WTC11 (cell line): ENCODE measurements at regions not wholly inside any gene's neighbourhood (a gene's known extent, or its start where the extent isn't known, plus 50 kb on each side); places are given as distances from the start of the nearest gene placed in this dataset.

Experiments used
- ATAC-seq: fragments of 200-7000 bp; cut with Tn5 transposase; 2 replicates; pipeline ENCODE4 v1.10.0; 2021; ENCODE audit warnings: mild to moderate bottlenecking, moderate library complexity
- CTCF ChIA-PET: fragments of 300-600 bp; sonication (Branson Sonifier 250); formaldehyde crosslinking; loops from one replicate; lab custom pipeline; 2021; ENCODE audit warnings: antibody characterized with exemption; lab: Charles Lee
- POLR2A ChIA-PET: fragments of 350-600 bp; sonication (Branson Sonifier 250); formaldehyde crosslinking; loops from one replicate; lab custom pipeline; 2021; ENCODE audit warnings: antibody characterized with exemption; lab: Charles Lee
- DNase-seq: peaks from one replicate; pipeline ENCODE4 v3.0.0; 2021; ENCODE audit warnings: low spot score
- H3K27ac Mint-ChIP-seq: 2 replicates; pipeline ENCODE4 v1.8.0; 2021; ENCODE audit warnings: mixed read lengths
- H3K27me3 Mint-ChIP-seq: 2 replicates; pipeline ENCODE4 v1.8.0; 2021; ENCODE audit warnings: low read depth, mild to moderate bottlenecking, moderate library complexity, mixed read lengths
- H3K36me3 Mint-ChIP-seq: 2 replicates; pipeline ENCODE4 v1.8.0; 2021; ENCODE audit warnings: mixed read lengths
- H3K4me1 Mint-ChIP-seq: 2 replicates; pipeline ENCODE4 v1.8.0; 2022; ENCODE audit warnings: mixed read lengths
- H3K4me3 Mint-ChIP-seq: 2 replicates; pipeline ENCODE4 v1.8.0; 2021; ENCODE audit warnings: mild to moderate bottlenecking, moderate library complexity, mixed read lengths
- H3K9me3 Mint-ChIP-seq: 2 replicates; pipeline ENCODE4 v1.8.0; 2021; ENCODE audit warnings: mixed read lengths
- CREB1 ChIP-seq: sonication (generic); formaldehyde crosslinking; IDR thresholded peaks from 2 replicates; pipeline ENCODE4 v1.8.0; 2023; ENCODE audit warnings: mild to moderate bottlenecking, missing genetic modification reagents
- E2F1 ChIP-seq: sonication (generic); formaldehyde crosslinking; IDR thresholded peaks from 2 replicates; pipeline ENCODE4 v1.8.0; 2022; ENCODE audit warnings: mild to moderate bottlenecking, missing genetic modification reagents
- E2F4 ChIP-seq: sonication (generic); formaldehyde crosslinking; IDR thresholded peaks from 2 replicates; pipeline ENCODE4 v1.8.1; 2022; ENCODE audit warnings: low read depth, mild to moderate bottlenecking, moderate library complexity, missing genetic modification reagents, borderline replicate concordance
- EMX1 ChIP-seq: fragments of 250-450 bp; sonication (Bioruptor Pico); IDR thresholded peaks from 2 replicates; pipeline ENCODE4 v1.8.0; 2021; ENCODE audit warnings: mild to moderate bottlenecking
- ETV6 ChIP-seq: sonication (generic); formaldehyde crosslinking; IDR thresholded peaks from 2 replicates; pipeline ENCODE4 v1.8.1; 2022; ENCODE audit warnings: mild to moderate bottlenecking, missing genetic modification reagents
- FOXP4 ChIP-seq: sonication (generic); formaldehyde crosslinking; IDR thresholded peaks from 2 replicates; pipeline ENCODE4 v1.8.0; 2022; ENCODE audit warnings: mild to moderate bottlenecking, missing genetic modification reagents
- HMGXB4 ChIP-seq: sonication (generic); formaldehyde crosslinking; IDR thresholded peaks from 2 replicates; pipeline ENCODE4 v1.8.1; 2023; ENCODE audit warnings: mild to moderate bottlenecking, moderate library complexity, missing genetic modification reagents
- NR1H2 ChIP-seq: sonication (generic); formaldehyde crosslinking; IDR thresholded peaks from 2 replicates; pipeline ENCODE4 v1.9.0; 2021; ENCODE audit warnings: mild to moderate bottlenecking, moderate library complexity, missing genetic modification reagents
- NR3C1 ChIP-seq: sonication (generic); formaldehyde crosslinking; conservative IDR thresholded peaks from 2 replicates; pipeline ENCODE4 v1.8.1; 2023; ENCODE audit warnings: low read depth, mild to moderate bottlenecking, missing genetic modification reagents
- OVOL2 ChIP-seq: fragments of 250-450 bp; sonication (Bioruptor Pico); IDR thresholded peaks from 2 replicates; pipeline ENCODE4 v1.9.0; 2021; ENCODE audit warnings: mild to moderate bottlenecking, borderline replicate concordance
- PRRX2 ChIP-seq: fragments of 250-450 bp; sonication (Bioruptor Pico); IDR thresholded peaks from 2 replicates; pipeline ENCODE4 v1.8.0; 2021; ENCODE audit warnings: mild to moderate bottlenecking
- SMAD3 ChIP-seq: sonication (generic); formaldehyde crosslinking; IDR thresholded peaks from 2 replicates; pipeline ENCODE4 v1.8.0; 2022; ENCODE audit warnings: missing genetic modification reagents, mild to moderate bottlenecking, borderline replicate concordance
- SMAD4 ChIP-seq: sonication (generic); formaldehyde crosslinking; IDR thresholded peaks from 2 replicates; pipeline ENCODE4 v1.8.0; 2022; ENCODE audit warnings: mild to moderate bottlenecking, missing genetic modification reagents
- TP53 ChIP-seq: sonication (generic); formaldehyde crosslinking; IDR thresholded peaks from 2 replicates; pipeline ENCODE4 v1.8.1; 2023; ENCODE audit warnings: mild to moderate bottlenecking, missing genetic modification reagents
- ZBTB43 ChIP-seq: sonication (generic); formaldehyde crosslinking; IDR thresholded peaks from 2 replicates; pipeline ENCODE4 v1.8.1; 2023; ENCODE audit warnings: mild to moderate bottlenecking, missing genetic modification reagents
- ZNF121 ChIP-seq: sonication (generic); formaldehyde crosslinking; IDR thresholded peaks from 2 replicates; pipeline ENCODE4 v1.8.0; 2023; ENCODE audit warnings: missing genetic modification reagents
- ZNF138 ChIP-seq: sonication (generic); formaldehyde crosslinking; conservative IDR thresholded peaks from 2 replicates; pipeline ENCODE4 v1.8.1; 2022; ENCODE audit warnings: mild to moderate bottlenecking, moderate library complexity, missing genetic modification reagents
- ZNF263 ChIP-seq: sonication (generic); formaldehyde crosslinking; IDR thresholded peaks from 2 replicates; pipeline ENCODE4 v1.8.1; 2022; ENCODE audit warnings: low read depth, mild to moderate bottlenecking, moderate library complexity, missing genetic modification reagents
- ZNF425 ChIP-seq: fragments of 250-450 bp; sonication (Bioruptor Pico); conservative IDR thresholded peaks from 2 replicates; pipeline ENCODE4 v1.9.0; 2021; ENCODE audit warnings: mild to moderate bottlenecking

GRCh38 chr9:23319092-23319491 lies 506.9 kb downstream of the ELAVL2 start:
- Mint-ChIP-seq H3K27ac (no peak overlapping the region), H3K36me3 (no peaks in the 10 kb centered on the region), H3K4me3 (no peak overlapping the region), H3K9me3 (peaks cover 4% of the 10 kb centered on the region), H3K4me1 (peaks cover 6% of the 10 kb centered on the region; the same call in 1 of the 2 replicates), H3K27me3 (peaks cover 50% of the 10 kb centered on the region)
- ChIA-PET CTCF (no interaction called here), POLR2A (no interaction called here)
- ATAC-seq, result no peak
- TF ChIP-seq SMAD4 (no peak), EMX1 (no peak), E2F1 (CRISPR knock-in tag) (no peak), ZBTB43 (CRISPR knock-in tag) (no peak), CREB1 (CRISPR knock-in tag) (no peak), PRRX2 (CRISPR knock-in tag) (no peak), FOXP4 (CRISPR knock-in tag) (no peak), NR3C1 (CRISPR knock-in tag) (no peak), ZNF263 (no peak), E2F4 (CRISPR knock-in tag) (no peak), ZNF121 (no peak), OVOL2 (CRISPR knock-in tag) (no peak), SMAD3 (CRISPR knock-in tag) (no peak), ETV6 (no peak), ZNF138 (CRISPR knock-in tag) (no peak), TP53 (CRISPR knock-in tag) (no peak), NR1H2 (CRISPR knock-in tag) (no peak), HMGXB4 (CRISPR knock-in tag) (no peak), ZNF425 (no peak)
- no peak for DNase-seq
